HCT116 (cell line): ENCODE measurements at regions not wholly inside any gene's neighbourhood (a gene's known extent, or its start where the extent isn't known, plus 50 kb on each side); places are given as distances from the start of the nearest gene placed in this dataset.

Source experiments
- ATAC-seq: fragments of 200-7000 bp; cut with Tn5 transposase; 2 replicates; pipeline ENCODE4 v1.9.1; 2020; ENCODE audit warnings: mild to moderate bottlenecking, moderate library complexity
- BruUV-seq: library from RNA; stranded (reverse); fragments of 400-500 nt; replicated peaks from 2 replicates; lab custom pipeline; 2021; lab: Mats Ljungman, UMichigan
- CTCF ChIA-PET: fragments of 300-600 bp; sonication (Branson Sonifier 250); formaldehyde crosslinking; loops from one replicate; lab custom pipeline; 2021; ENCODE audit warnings: antibody characterized with exemption; lab: Charles Lee
- POLR2A ChIA-PET: fragments of 300-600, 350-600 bp; sonication (Branson Sonifier 250); formaldehyde crosslinking; loops from one replicate; lab custom pipeline; 2021; ENCODE audit warnings: antibody characterized with exemption; lab: Charles Lee
- RAD21 ChIA-PET, 2 experiments: fragments of 300-600 bp; sonication (Branson Sonifier 250); formaldehyde crosslinking; loops; one replicate each; lab custom pipeline; 2023; ENCODE audit warnings: low total read pairs in 2 of 2; ENCODE audit not compliant: uncharacterized antibody in 2 of 2, unreplicated experiment in 2 of 2, low non-redundant PET in 1 of 2; lab: Charles Lee
- DNase-seq: peaks from one replicate; pipeline ENCODE4 v3.0.0-alpha.2; 2010; ENCODE audit warnings: low read depth, low spot score
- H2AFZ ChIP-seq: fragments of 200-600 bp; shearing (Covaris generic), sonication (generic); 2 replicates; pipeline ENCODE4 v1.6.1; 2017; ENCODE audit warnings: low read depth, mixed run types, mixed read lengths, antibody characterized with exemption, low read length; ENCODE audit not compliant: poor library complexity, severe bottlenecking
- H3K27ac ChIP-seq: 2 replicates; pipeline ENCODE4 v1.5.1; 2012; ENCODE audit warnings: low read depth, low read length
- H3K27me3 ChIP-seq: fragments of 200-600 bp; sonication (generic); 2 replicates; pipeline ENCODE4 v1.6.1; 2016; ENCODE audit warnings: mixed run types, low read length, mixed read lengths; ENCODE audit not compliant: insufficient read depth
- H3K36me3 ChIP-seq, 2 experiments: fragments of 200-500 bp in 1 of 2; fragments of 200-600 bp in 1 of 2; sonication (Bioruptor generic) in 1 of 2; sonication (generic) in 1 of 2; 2 replicates each; pipeline versions ENCODE4 v1.5.1 to v1.6.1; 2014 to 2016; ENCODE audit warnings: low read length in 2 of 2, inconsistent platforms in 1 of 2, mixed read lengths in 1 of 2, mixed run types in 1 of 2; ENCODE audit not compliant: insufficient read depth in 2 of 2, control insufficient read depth in 1 of 2
- H3K4me1 ChIP-seq, 2 experiments: fragments of 200-600 bp in 1 of 2; sonication (generic) in 1 of 2; 2 replicates each; pipeline versions ENCODE4 v1.5.1 to v1.6.1; 2012 to 2017; ENCODE audit warnings: low read length in 2 of 2, inconsistent platforms in 1 of 2, mild to moderate bottlenecking in 1 of 2, mixed read lengths in 1 of 2, mixed run types in 1 of 2, moderate library complexity in 1 of 2; ENCODE audit not compliant: insufficient read depth in 2 of 2, control insufficient read depth in 1 of 2
- H3K4me2 ChIP-seq: fragments of 200-600 bp; sonication (generic); 2 replicates; pipeline ENCODE4 v1.6.1; 2017; ENCODE audit warnings: mixed run types, low read length, mixed read lengths
- H3K4me3 ChIP-seq, 2 experiments: fragments of 200-600 bp in 1 of 2; sonication (generic) in 1 of 2; replicated peaks in 1 of 2; 2 replicates each; pipeline ENCODE4 v1.5.1; 2011 to 2016; ENCODE audit warnings: low read length in 2 of 2, control low read depth in 1 of 2, low read depth in 1 of 2, mild to moderate bottlenecking in 1 of 2, mixed read lengths in 1 of 2, mixed run types in 1 of 2
- H3K79me2 ChIP-seq: fragments of 200-600 bp; sonication (generic); 2 replicates; pipeline ENCODE4 v1.6.1; 2017; ENCODE audit warnings: mild to moderate bottlenecking, mixed run types, low read length, moderate library complexity, mixed read lengths; ENCODE audit not compliant: insufficient read depth
- H3K9ac ChIP-seq: fragments of 200-600 bp; sonication (generic); 2 replicates; pipeline ENCODE4 v1.6.1; 2016; ENCODE audit warnings: low read length, mixed read lengths
- H3K9me2 ChIP-seq: fragments of 200-600 bp; sonication (generic), shearing (Covaris generic); 2 replicates; pipeline ENCODE4 v1.6.1; 2017; ENCODE audit warnings: mixed run types, mild to moderate bottlenecking, moderate library complexity; ENCODE audit not compliant: insufficient read depth
- H3K9me3 ChIP-seq, 2 experiments: fragments of 200-500 bp in 1 of 2; fragments of 200-600 bp in 1 of 2; sonication (Bioruptor generic) in 1 of 2; sonication (generic) in 1 of 2; 2 replicates each; pipeline ENCODE4 v1.6.1; 2014 to 2017; ENCODE audit warnings: low read length in 2 of 2, mixed read lengths in 2 of 2, inconsistent platforms in 1 of 2, low read depth in 1 of 2, mild to moderate bottlenecking in 1 of 2, mixed run types in 1 of 2, moderate library complexity in 1 of 2; ENCODE audit not compliant: control insufficient read depth in 1 of 2, insufficient read depth in 1 of 2
- H4K20me1 ChIP-seq: fragments of 200-600 bp; sonication (generic), shearing (Covaris generic); 2 replicates; pipeline ENCODE4 v1.6.1; 2017; ENCODE audit warnings: mixed run types, mild to moderate bottlenecking, moderate library complexity; ENCODE audit not compliant: insufficient read depth
- CBX3 ChIP-seq: IDR thresholded peaks from 2 replicates; pipeline ENCODE4 v1.6.1; 2012; ENCODE audit warnings: low read depth
- EGR1 ChIP-seq: IDR thresholded peaks from 2 replicates; pipeline ENCODE4 v1.6.1; 2012; ENCODE audit warnings: low read depth
- ELF1 ChIP-seq: IDR thresholded peaks from 2 replicates; pipeline ENCODE4 v1.6.1; 2012; ENCODE audit warnings: low read depth, borderline replicate concordance
- EZH2 ChIP-seq: fragments of 200-600 bp; sonication (generic); IDR thresholded peaks from 2 replicates; pipeline ENCODE4 v1.6.1; 2017; ENCODE audit warnings: antibody characterized with exemption, mixed run types
- EZH2phosphoT487 ChIP-seq: fragments of 200-600 bp; IDR thresholded peaks from 2 replicates; pipeline ENCODE4 v1.6.1; 2018; ENCODE audit warnings: antibody characterized with exemption, borderline replicate concordance
- JUND ChIP-seq: IDR thresholded peaks from 2 replicates; pipeline ENCODE4 v1.6.1; 2012
- POLR2A ChIP-seq: IDR thresholded peaks from 2 replicates; pipeline ENCODE4 v1.7.0; 2011; ENCODE audit warnings: borderline replicate concordance; ENCODE audit not compliant: insufficient read depth, insufficient read length; ENCODE audit errors: extremely low read depth
- POLR2AphosphoS5 ChIP-seq: IDR thresholded peaks from 2 replicates; pipeline ENCODE4 v1.6.1; 2011; ENCODE audit warnings: mild to moderate bottlenecking, low read depth, low read length, moderate library complexity
- RAD21 ChIP-seq: IDR thresholded peaks from 2 replicates; pipeline ENCODE4 v1.6.1; 2012; ENCODE audit warnings: low read depth, mild to moderate bottlenecking
- SIN3A ChIP-seq: IDR thresholded peaks from 2 replicates; pipeline ENCODE4 v1.6.1; 2012; ENCODE audit warnings: low read depth
- SP1 ChIP-seq: IDR thresholded peaks from 2 replicates; pipeline ENCODE4 v1.6.1; 2012; ENCODE audit warnings: low read depth
- SRF ChIP-seq: IDR thresholded peaks from 2 replicates; pipeline ENCODE4 v1.6.1; 2012; ENCODE audit warnings: low read depth
- TCF7L2 ChIP-seq: IDR thresholded peaks from 2 replicates; pipeline ENCODE4 v1.7.0; 2011; ENCODE audit warnings: borderline replicate concordance, inconsistent platforms; ENCODE audit not compliant: insufficient read depth, insufficient read length; ENCODE audit errors: extremely low read depth
- ZNF274 ChIP-seq: fragments of 200-500 bp; sonication (Bioruptor generic); IDR thresholded peaks from 2 replicates; pipeline ENCODE4 v1.6.1; 2014; ENCODE audit warnings: mild to moderate bottlenecking, low read depth, low read length, inconsistent platforms
- intact Hi-C: fragments of 100-400 bp; cut with micrococcal nuclease; formaldehyde crosslinking; loops from 2 replicates; pipeline ENCODE4 v1.10.0; 2022
- TF ChIP-seq, protein P1 (sequence below): IDR thresholded peaks from 2 replicates; pipeline ENCODE4 v1.6.1; 2012
- TF ChIP-seq, protein P2 (sequence below): IDR thresholded peaks from 2 replicates; pipeline ENCODE4 v1.6.1; 2012

DNA sequence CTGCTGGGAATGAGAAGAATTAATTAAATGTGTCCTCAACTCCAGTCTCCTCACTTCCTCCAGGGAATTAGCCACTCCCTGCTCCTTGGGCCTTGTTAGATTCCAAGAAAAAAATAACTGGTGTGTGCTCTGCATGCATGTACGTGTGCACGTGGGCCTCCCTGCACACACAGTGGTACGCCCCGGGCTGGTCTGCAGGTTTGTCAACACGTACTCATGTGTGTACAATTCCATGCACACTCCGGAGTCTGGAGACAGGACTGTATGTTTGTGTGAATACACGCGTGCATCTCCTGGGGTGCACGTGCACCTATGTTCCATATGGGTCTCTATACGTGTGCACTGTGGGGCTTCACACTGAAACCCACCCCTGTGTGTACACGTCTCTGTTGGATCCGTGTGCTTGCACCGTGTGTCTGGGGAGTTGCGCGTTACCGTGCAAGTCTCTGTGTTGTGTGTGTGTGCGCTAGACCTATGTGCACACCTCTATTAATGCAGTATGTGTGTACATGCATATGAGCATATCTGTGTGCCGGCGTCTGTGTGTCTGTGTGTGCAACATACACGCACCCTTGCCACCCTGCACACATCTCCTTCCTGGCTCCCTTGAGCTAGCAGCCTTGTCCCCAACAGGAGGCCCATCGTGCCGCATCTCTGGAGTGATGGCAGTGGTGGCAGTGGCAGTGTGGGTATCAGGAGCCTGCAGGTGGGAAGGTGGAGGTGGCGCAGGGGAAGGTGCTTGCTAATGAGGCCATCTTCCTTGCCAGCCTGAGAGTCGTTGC lies 210.1 kb downstream of the TBC1D2B start:
- intact Hi-C loops: no loop called here

More for the DNA sequence above, 210.1 kb downstream of the TBC1D2B start:
- DNase-seq: no peak
- H4K20me1 ChIP-seq: no peaks in the 10 kb centered on the region
- no peaks in the 10 kb centered on the region for H3K27me3 ChIP-seq
- H3K9ac ChIP-seq: no peak overlapping the region
- no peak overlapping the region for H3K4me2 ChIP-seq
- no TSS peak for BruUV-seq
- H3K4me3 ChIP-seq: no peak overlapping the region
- H3K27ac ChIP-seq: no peak overlapping the region
- no peak overlapping the region for H2AFZ ChIP-seq
- ChIA-PET POLR2A (no interaction called here), CTCF (no interaction called here), RAD21 (no interaction called here)
- H3K4me1 ChIP-seq: peaks cover 0 to 7% of the 10 kb centered on the region in 2 experiments; a peak in 1 of 4 replicates
- H3K9me2 ChIP-seq: no peaks in the 10 kb centered on the region
- no peaks in the 10 kb centered on the region for H3K79me2 ChIP-seq
- H3K36me3 ChIP-seq: no peaks in the 10 kb centered on the region
- ATAC-seq: no peak
- TF ChIP-seq CBX3: no peak
- no peak for TF ChIP-seq RAD21
- TF ChIP-seq SIN3A: no peak
- TF ChIP-seq SP1: no peak
- TF ChIP-seq POLR2A: no peak
- TF ChIP-seq EGR1: no peak
- no peak for TF ChIP-seq ELF1
- no peak for TF ChIP-seq TCF7L2
- TF ChIP-seq, protein P1, sequence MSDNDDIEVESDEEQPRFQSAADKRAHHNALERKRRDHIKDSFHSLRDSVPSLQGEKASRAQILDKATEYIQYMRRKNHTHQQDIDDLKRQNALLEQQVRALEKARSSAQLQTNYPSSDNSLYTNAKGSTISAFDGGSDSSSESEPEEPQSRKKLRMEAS: no peak
- TF ChIP-seq, protein P2, sequence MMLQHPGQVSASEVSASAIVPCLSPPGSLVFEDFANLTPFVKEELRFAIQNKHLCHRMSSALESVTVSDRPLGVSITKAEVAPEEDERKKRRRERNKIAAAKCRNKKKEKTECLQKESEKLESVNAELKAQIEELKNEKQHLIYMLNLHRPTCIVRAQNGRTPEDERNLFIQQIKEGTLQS: no peak
- TF ChIP-seq EZH2phosphoT487: no peak
- no peak for TF ChIP-seq ZNF274
- TF ChIP-seq SRF: no peak
- TF ChIP-seq POLR2AphosphoS5: no peak
- TF ChIP-seq JUND: no peak
- no peak for TF ChIP-seq EZH2
- H3K9me3 ChIP-seq: no peaks in the 10 kb centered on the region
